GM12878 (cell line): ENCODE measurements at regions not wholly inside any gene's neighbourhood (a gene's known extent, or its start where the extent isn't known, plus 50 kb on each side); places are given as distances from the start of the nearest gene placed in this dataset.

Experiments
- ATAC-seq: fragments of 200-7000 bp; cut with Tn5 transposase; 3 replicates; pipeline ENCODE4 v1.9.1; 2020; ENCODE audit warnings: mild to moderate bottlenecking, moderate library complexity
- BruUV-seq: library from RNA; stranded (reverse); fragments of 400-500 nt; replicated peaks from 2 replicates; lab custom pipeline; 2021; lab: Mats Ljungman, UMichigan
- CTCF ChIA-PET: fragments of 300-600 bp; sonication (Branson Sonifier 250); formaldehyde crosslinking; extraction: SDS; loops from one replicate; lab custom pipeline; 2021; ENCODE audit warnings: inconsistent platforms; lab: Yijun Ruan, JAX
- POLR2A ChIA-PET: fragments of 350-600 bp; formaldehyde crosslinking; extraction: SDS; loops from one replicate; lab custom pipeline; 2021; ENCODE audit warnings: inconsistent platforms; lab: Charles Lee
- RAD21 ChIA-PET: fragments of 300-600 bp; sonication (Branson Sonifier 250); formaldehyde crosslinking; loops from one replicate; lab custom pipeline; 2023; ENCODE audit warnings: antibody characterized with exemption; ENCODE audit not compliant: unreplicated experiment; lab: Charles Lee
- SMC1A ChIA-PET: fragments of 300-600 bp; sonication (Branson Sonifier 250); formaldehyde crosslinking; loops from one replicate; lab custom pipeline; 2023; ENCODE audit not compliant: unreplicated experiment, uncharacterized antibody; lab: Charles Lee
- DNase-seq: peaks from one replicate; pipeline ENCODE4 v3.0.0-alpha.2; 2011; ENCODE audit warnings: low read depth, low spot score
- FAIRE-seq: peaks from 3 replicates; lab custom pipeline; 2011; peaks lifted over from hg19 to GRCh38; lab: Jason Lieb, UNC
- H2AFZ ChIP-seq: 2 replicates; pipeline ENCODE4 v1.6.0; 2011; ENCODE audit warnings: low read depth, low read length, control low read depth; ENCODE audit not compliant: control insufficient read depth
- H3K27ac ChIP-seq: 2 replicates; pipeline ENCODE4 v1.5.1; 2011; ENCODE audit warnings: control low read depth; ENCODE audit not compliant: control insufficient read depth, insufficient read depth
- H3K27me3 ChIP-seq, 2 experiments: replicated peaks in 1 of 2; 2 replicates each; pipeline versions ENCODE4 v1.6.0 to v1.6.1; 2011; ENCODE audit warnings: low read length in 1 of 2; ENCODE audit not compliant: control insufficient read depth in 2 of 2, insufficient read depth in 2 of 2
- H3K36me3 ChIP-seq, 2 experiments: 2 replicates each; pipeline ENCODE4 v1.5.1; 2011; ENCODE audit warnings: low read length in 1 of 2; ENCODE audit not compliant: control insufficient read depth in 2 of 2, insufficient read depth in 2 of 2
- H3K4me1 ChIP-seq: 2 replicates; pipeline ENCODE4 v1.6.1; 2011; ENCODE audit warnings: mild to moderate bottlenecking, low read length, moderate library complexity, mixed read lengths; ENCODE audit not compliant: control insufficient read depth, insufficient read depth
- H3K4me2 ChIP-seq: 2 replicates; pipeline ENCODE4 v1.6.0; 2011; ENCODE audit warnings: control low read depth; ENCODE audit not compliant: control insufficient read depth, insufficient read depth
- H3K4me3 ChIP-seq: fragments of 200-600 bp; sonication (generic); 2 replicates; pipeline ENCODE4 v1.5.1; 2016
- H3K79me2 ChIP-seq: 2 replicates; pipeline ENCODE4 v1.6.0; 2011; ENCODE audit warnings: low read length; ENCODE audit not compliant: control insufficient read depth, insufficient read depth
- H3K9ac ChIP-seq: 2 replicates; pipeline ENCODE4 v1.8.0; 2011; ENCODE audit warnings: low read length, control low read depth, mixed read lengths; ENCODE audit not compliant: control insufficient read depth, insufficient read depth
- H3K9me3 ChIP-seq: replicated peaks from 3 replicates; pipeline ENCODE4 v1.5.1; 2011; ENCODE audit warnings: mild to moderate bottlenecking, low read length; ENCODE audit not compliant: control insufficient read depth, insufficient read depth
- H4K20me1 ChIP-seq: 2 replicates; pipeline ENCODE4 v1.6.0; 2011; ENCODE audit not compliant: control insufficient read depth, insufficient read depth
- CBX3 ChIP-seq: fragments of 200-600 bp; sonication (generic); IDR thresholded peaks from 2 replicates; pipeline ENCODE4 v1.6.1; 2016; ENCODE audit warnings: low read depth, borderline replicate concordance
- SP1 ChIP-seq: IDR thresholded peaks from one replicate; pipeline ENCODE4 v1.6.1; 2011; ENCODE audit warnings: low read depth, low read length
- ZNF384 ChIP-seq: IDR thresholded peaks from 2 replicates; pipeline ENCODE4 v1.6.1; 2012; ENCODE audit warnings: low read depth, mild to moderate bottlenecking, low read length, improper control_type of control experiment, borderline replicate concordance
- WGBS: methylation state at CpG from one replicate; pipeline ENCODE4 v1.1.6; 2016; ENCODE audit warnings: low lambda C conversion rate; ENCODE audit not compliant: insufficient replicate concordance, insufficient coverage; ENCODE audit errors: missing lambda C conversion rate; 5-methylcytosine and 5-hydroxymethylcytosine counted together
- in situ Hi-C: fragments of 300-500 bp; cut with MboI; formaldehyde crosslinking; loops from 9 replicates; pipeline ENCODE4 v1.14.3; 2018; ENCODE audit warnings: mixed read lengths
- intact Hi-C: fragments of 100-400 bp; cut with micrococcal nuclease; formaldehyde crosslinking; loops from one replicate; pipeline ENCODE4 v1.14.2; 2022; ENCODE audit not compliant: unreplicated experiment
- TF ChIP-seq, protein P1 (sequence below): fragments of 450-650 bp; formaldehyde crosslinking; IDR thresholded peaks from 2 replicates; pipeline ENCODE4 v1.4.0; 2020; ENCODE audit warnings: mild to moderate bottlenecking, moderate library complexity
- TF ChIP-seq, protein P2 (sequence below): IDR thresholded peaks from 2 replicates; pipeline ENCODE4 v1.6.1; 2011; ENCODE audit warnings: low read depth, mild to moderate bottlenecking, low read length, moderate library complexity, borderline replicate concordance; ENCODE audit errors: extremely low read depth

DNA sequence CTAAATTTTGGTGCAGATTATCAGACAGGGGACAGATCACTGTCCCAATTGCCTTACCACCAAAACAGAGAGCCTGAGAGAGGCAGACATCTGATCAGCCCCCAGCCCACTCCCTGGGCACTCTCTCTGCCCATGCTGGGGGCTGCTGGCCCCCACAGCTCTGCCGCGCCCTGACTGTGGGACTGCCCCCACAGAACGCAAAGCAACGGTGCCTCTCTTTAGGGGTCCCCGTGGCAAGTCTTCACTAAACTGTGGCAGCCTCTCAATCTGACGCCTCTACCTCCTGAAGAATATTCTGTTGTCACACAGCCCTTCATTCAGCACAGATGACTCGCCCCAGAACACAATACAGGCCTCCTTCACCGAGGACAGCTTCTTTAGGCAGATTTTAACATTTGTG is 197.4 kb downstream of the ERCC6L2 start:
- DNase-seq (no peak), FAIRE-seq (no peak), ATAC-seq (no peak)
- no peaks in the 10 kb centered on the region for H3K36me3 ChIP-seq
- H3K4me1 ChIP-seq, result no peaks in the 10 kb centered on the region
- H4K20me1 ChIP-seq, result no peaks in the 10 kb centered on the region
- ChIA-PET CTCF (no interaction called here), RAD21 (no interaction called here), SMC1A (no interaction called here), POLR2A (no interaction called here)
- TF ChIP-seq, protein P1, sequence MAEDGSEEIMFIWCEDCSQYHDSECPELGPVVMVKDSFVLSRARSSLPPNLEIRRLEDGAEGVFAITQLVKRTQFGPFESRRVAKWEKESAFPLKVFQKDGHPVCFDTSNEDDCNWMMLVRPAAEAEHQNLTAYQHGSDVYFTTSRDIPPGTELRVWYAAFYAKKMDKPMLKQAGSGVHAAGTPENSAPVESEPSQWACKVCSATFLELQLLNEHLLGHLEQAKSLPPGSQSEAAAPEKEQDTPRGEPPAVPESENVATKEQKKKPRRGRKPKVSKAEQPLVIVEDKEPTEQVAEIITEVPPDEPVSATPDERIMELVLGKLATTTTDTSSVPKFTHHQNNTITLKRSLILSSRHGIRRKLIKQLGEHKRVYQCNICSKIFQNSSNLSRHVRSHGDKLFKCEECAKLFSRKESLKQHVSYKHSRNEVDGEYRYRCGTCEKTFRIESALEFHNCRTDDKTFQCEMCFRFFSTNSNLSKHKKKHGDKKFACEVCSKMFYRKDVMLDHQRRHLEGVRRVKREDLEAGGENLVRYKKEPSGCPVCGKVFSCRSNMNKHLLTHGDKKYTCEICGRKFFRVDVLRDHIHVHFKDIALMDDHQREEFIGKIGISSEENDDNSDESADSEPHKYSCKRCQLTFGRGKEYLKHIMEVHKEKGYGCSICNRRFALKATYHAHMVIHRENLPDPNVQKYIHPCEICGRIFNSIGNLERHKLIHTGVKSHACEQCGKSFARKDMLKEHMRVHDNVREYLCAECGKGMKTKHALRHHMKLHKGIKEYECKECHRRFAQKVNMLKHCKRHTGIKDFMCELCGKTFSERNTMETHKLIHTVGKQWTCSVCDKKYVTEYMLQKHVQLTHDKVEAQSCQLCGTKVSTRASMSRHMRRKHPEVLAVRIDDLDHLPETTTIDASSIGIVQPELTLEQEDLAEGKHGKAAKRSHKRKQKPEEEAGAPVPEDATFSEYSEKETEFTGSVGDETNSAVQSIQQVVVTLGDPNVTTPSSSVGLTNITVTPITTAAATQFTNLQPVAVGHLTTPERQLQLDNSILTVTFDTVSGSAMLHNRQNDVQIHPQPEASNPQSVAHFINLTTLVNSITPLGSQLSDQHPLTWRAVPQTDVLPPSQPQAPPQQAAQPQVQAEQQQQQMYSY (CRISPR knock-in tag), result no peak
- TF ChIP-seq CBX3 (no peak), SP1 (no peak), ZNF384 (no peak)
- TF ChIP-seq, protein P2, sequence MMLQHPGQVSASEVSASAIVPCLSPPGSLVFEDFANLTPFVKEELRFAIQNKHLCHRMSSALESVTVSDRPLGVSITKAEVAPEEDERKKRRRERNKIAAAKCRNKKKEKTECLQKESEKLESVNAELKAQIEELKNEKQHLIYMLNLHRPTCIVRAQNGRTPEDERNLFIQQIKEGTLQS, result no peak
- H3K4me3 ChIP-seq, result no peak overlapping the region
- intact Hi-C loops (no loop called here), in situ Hi-C loops (no loop called here)
- H3K79me2 ChIP-seq, result no peaks in the 10 kb centered on the region
- H3K27me3 ChIP-seq, result peaks cover 3 to 5% of the 10 kb centered on the region in 2 experiments; a peak in 3 of 4 replicates
- no TSS peak for BruUV-seq
- no peak overlapping the region for H3K27ac ChIP-seq
- no peak overlapping the region for H2AFZ ChIP-seq
- no peak overlapping the region for H3K9ac ChIP-seq
- WGBS, result 54% methylated on average over 8 of the region's 8 CpGs
- H3K9me3 ChIP-seq, result no peaks in the 10 kb centered on the region
- H3K4me2 ChIP-seq, result no peak overlapping the region
